ENCODE measurements at regions not wholly inside any gene's neighbourhood (a gene's known extent, or its start where the extent isn't known, plus 50 kb on each side); places are given as distances from the start of the nearest gene placed in this dataset.

- H3K4me1 ChIP-seq: peaks cover 0 to 49% (median 11%) of the 10 kb centered on the region in 3 donors
- intact Hi-C loops (cut with DNase I): no loop called here
- no peaks in the 10 kb centered on the region for H3K36me3 ChIP-seq
- H3K4me3 ChIP-seq: no peak overlapping the region
- WGBS, 2 donors: 52 to 75% methylated on average over 5 to 8 of the region's 8 CpGs
- TF ChIP-seq CTCF (IDR thresholded peaks at IDR 0.05) (no peak), POLR2A (IDR thresholded peaks at IDR 0.05) (no peak)
- no peaks in the 10 kb centered on the region for H3K27me3 ChIP-seq
- no peaks in the 10 kb centered on the region for H3K9me3 ChIP-seq
- no peak for DNase-seq
- H3K27ac ChIP-seq: peak overlapping the region in 2 of 4 donors; percentile 19 to 39
These were observed 139.3 kb upstream of the PHACTR1 start for GRCh38 chr6:12577124-12577850.

GRCh38 chr6:12578097-12578496 is 138.5 kb upstream of the PHACTR1 start:
- no peaks in the 10 kb centered on the region for H3K36me3 ChIP-seq
- H3K27ac ChIP-seq: peak overlapping the region in 3 of 4 donors; percentile 39 to 67 (median 61)
- no peak for DNase-seq
- no peak for TF ChIP-seq CTCF (IDR thresholded peaks at IDR 0.05)
- TF ChIP-seq POLR2A (IDR thresholded peaks at IDR 0.05): no peak
- H3K4me1 ChIP-seq: peaks cover 0 to 44% (median 11%) of the 10 kb centered on the region in 3 donors
- H3K9me3 ChIP-seq: no peaks in the 10 kb centered on the region
- intact Hi-C loops (cut with DNase I): no loop called here
- H3K27me3 ChIP-seq: no peaks in the 10 kb centered on the region
- no peak overlapping the region for H3K4me3 ChIP-seq

GRCh38 chr6:12578751-12579150 is 137.8 kb upstream of the PHACTR1 start:
- Histone ChIP-seq H3K27me3 (no peaks in the 10 kb centered on the region), H3K4me3 (no peak overlapping the region), H3K4me1 (peaks cover 0 to 38% (median 11%) of the 10 kb centered on the region in 3 donors), H3K36me3 (no peaks in the 10 kb centered on the region), H3K27ac (peak overlapping the region in 3 of 4 donors; percentile 39 to 67 (median 61)), H3K9me3 (no peaks in the 10 kb centered on the region)
- intact Hi-C loops (cut with DNase I): no loop called here
- TF ChIP-seq CTCF (IDR thresholded peaks at IDR 0.05) (no peak), POLR2A (IDR thresholded peaks at IDR 0.05) (no peak)
- WGBS, 2 donors: 37 to 57% methylated on average over 3 of the region's 3 CpGs
- no peak for DNase-seq

GRCh38 chr6:12580290-12580689 is 136.3 kb upstream of the PHACTR1 start:
- Histone ChIP-seq H3K9me3 (no peaks in the 10 kb centered on the region), H3K27me3 (no peaks in the 10 kb centered on the region), H3K27ac (no peak overlapping the region), H3K4me1 (peaks cover 5 to 45% (median 11%) of the 10 kb centered on the region in 3 donors), H3K36me3 (no peaks in the 10 kb centered on the region), H3K4me3 (no peak overlapping the region)
- WGBS, 2 donors: 69 to 73% methylated on average over 3 of the region's 3 CpGs
- TF ChIP-seq CTCF (IDR thresholded peaks at IDR 0.05) (no peak), POLR2A (IDR thresholded peaks at IDR 0.05) (no peak)
- no peak for DNase-seq
- intact Hi-C loops (cut with DNase I): no loop called here

- intact Hi-C loops (cut with DNase I): no loop called here
- no peak for DNase-seq
- no peak overlapping the region for H3K27ac ChIP-seq
- no peaks in the 10 kb centered on the region for H3K27me3 ChIP-seq
- H3K4me3 ChIP-seq: no peak overlapping the region
- no peaks in the 10 kb centered on the region for H3K9me3 ChIP-seq
- 71 to 74% methylated on average over 4 of the region's 4 CpGs for WGBS, 2 donors
- H3K36me3 ChIP-seq: no peaks in the 10 kb centered on the region
- TF ChIP-seq POLR2A (IDR thresholded peaks at IDR 0.05) (no peak), CTCF (IDR thresholded peaks at IDR 0.05) (no peak)
- H3K4me1 ChIP-seq: peaks cover 2 to 37% (median 6%) of the 10 kb centered on the region in 3 donors
These were observed 134.0 kb upstream of the PHACTR1 start for GRCh38 chr6:12582421-12583110.

Measured in esophagus squamous epithelium (tissue), 5 donors.